GF-D8 (cell line): ENCODE measurements at regions not wholly inside any gene's neighbourhood (a gene's known extent, or its start where the extent isn't known, plus 50 kb on each side); places are given as distances from the start of the nearest gene placed in this dataset.

ENCODE experiments used
- DNase-seq: peaks from one replicate; lab custom pipeline; 2025; lab: John Stamatoyannopoulos, UW

DNA sequence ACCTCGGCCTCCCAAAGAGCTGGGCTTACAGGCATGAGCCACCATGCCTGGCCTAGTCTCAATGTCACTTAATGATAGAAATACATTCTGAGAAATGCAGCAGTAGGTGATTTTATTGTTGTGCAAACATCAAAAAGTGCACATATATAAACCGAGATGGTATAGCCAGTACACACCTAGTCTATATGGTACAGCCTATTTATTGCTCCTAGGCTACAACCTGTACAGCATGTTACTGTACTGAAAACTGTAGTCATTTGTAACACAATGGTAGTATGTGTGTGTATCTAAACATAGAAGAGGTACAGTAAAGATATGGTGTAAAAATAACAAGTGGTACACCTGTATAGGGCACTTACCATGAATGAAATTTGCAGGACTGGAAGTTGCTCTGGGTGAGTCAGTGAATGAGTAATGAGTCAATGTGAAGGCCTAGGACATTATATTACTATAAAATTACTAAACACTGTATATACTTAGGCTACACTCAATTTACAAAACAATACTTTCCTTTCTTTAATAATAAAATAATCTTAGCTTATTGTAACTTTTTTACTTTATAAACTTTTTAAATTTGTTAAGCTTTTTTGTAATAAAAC is 166.7 kb upstream of the SYT1 start:
- DNase-seq, result no peak

DNA sequence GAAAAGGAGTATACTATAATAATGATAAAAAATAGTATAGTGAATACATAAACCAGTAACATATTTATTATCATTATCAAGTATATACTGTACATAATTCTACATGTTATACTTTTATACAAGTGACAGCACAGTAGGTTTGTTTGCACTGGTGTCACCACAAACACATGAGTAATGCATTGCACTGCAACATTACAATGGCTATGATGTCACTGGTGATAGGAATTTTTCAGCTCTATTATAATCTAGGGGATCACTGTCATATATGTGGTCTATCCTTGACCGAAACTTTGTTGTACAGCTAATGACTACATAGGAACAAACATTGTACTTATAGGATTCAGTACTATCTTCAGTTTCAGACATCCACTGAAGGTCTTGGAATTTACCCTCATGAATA is 165.8 kb upstream of the SYT1 start:
- DNase-seq, result no peak

DNA sequence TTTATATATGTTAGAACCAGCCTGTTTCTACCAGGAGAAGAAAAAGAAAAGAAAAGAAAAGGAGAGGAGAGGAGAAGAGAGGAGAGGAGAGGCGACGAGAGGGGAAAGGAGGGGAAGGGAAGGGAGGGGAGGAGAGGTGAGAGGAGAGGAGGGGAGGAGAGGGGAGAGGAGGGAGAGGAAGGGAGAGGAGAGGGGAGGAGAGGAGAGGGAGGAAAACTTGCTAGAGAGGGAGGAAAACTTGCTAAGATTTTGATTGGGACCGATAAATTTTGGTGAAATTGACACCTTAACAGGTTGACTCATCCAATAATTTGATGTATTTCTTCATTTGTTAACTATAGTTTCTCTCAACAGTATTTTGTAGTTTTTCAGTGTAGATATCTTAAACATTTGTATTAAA is 164.0 kb upstream of the SYT1 start:
- DNase-seq, result no peak

DNA sequence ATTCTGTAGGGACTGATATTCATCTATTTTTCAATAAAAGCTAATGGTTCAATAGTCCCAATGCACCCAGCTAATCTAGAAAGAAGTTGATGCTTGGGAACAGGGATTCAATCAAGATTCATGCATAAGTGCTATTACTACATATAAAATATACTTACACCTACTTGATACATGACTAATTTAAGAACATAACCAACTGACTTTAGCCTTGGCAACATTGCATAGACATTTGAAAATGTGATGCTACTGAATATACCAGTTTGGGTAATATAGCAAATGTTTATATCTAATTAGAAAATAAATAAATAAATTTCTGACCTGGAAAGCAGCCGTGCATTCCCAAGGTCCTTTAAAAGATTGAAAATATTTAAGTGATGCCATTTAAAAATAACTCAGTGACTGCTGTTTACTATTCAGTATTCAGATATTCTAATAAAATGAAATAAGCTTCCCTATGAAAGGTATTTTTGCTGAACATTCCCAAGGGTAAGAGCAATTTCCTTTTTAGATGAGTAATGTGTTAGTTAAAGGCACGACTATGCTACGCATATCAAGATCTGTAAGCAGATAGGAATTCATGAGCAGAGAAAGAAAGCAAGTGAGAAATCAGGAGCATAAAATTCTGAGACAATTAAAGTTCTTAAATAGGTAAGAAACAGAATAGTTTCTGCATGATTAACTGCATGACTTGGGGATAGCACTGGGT is 160.6 kb upstream of the SYT1 start:
- no peak for DNase-seq

DNA sequence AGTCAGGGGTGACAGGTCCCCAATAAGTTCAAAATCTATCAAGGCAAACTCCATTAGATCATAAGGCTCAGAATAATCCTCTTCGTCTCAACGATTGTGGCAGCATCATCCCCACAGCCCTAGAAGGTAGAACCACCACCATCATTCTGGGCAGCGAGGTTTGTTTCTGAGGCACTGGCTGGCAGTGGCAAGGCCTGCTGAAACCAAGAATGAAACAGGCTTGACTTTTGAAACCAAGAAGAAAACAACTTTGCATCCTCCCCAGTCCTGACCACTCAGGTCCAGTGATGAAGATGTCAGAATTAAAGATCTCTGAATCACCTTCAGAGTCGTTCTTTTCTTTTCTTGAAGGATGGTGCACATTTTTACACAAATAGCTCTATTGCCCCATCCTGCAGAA is 152.6 kb upstream of the SYT1 start:
- no peak for DNase-seq

DNA sequence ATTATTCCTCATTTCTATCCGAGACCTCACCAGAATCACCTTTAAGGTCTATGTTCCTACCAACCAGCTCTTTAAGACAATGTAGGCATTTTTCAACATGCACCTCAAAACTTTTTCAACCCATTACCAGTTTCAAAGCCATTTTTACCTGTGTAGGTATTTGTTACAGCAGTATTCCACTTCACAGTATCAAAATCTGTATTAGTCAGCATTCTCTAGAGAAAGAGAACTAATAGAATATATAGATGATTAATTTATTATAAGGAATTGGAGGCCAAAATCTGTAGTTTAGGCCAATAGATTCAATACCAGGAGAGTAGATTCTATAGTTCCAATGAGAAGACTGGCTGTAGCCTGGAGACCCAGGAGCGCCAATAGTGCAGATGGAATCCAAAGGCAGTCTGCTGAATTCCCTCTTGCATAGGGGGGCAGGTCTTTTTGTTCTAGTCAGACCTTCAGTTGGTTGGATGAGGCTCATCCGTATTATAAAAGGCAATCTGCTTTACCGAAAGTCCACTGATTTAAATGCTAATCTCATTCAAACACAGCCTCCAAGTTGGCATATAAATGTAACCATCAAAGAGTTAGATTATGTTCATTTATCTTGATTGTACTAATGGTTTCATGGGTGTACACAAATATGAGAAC is 151.6 kb upstream of the SYT1 start:
- no peak for DNase-seq

DNA sequence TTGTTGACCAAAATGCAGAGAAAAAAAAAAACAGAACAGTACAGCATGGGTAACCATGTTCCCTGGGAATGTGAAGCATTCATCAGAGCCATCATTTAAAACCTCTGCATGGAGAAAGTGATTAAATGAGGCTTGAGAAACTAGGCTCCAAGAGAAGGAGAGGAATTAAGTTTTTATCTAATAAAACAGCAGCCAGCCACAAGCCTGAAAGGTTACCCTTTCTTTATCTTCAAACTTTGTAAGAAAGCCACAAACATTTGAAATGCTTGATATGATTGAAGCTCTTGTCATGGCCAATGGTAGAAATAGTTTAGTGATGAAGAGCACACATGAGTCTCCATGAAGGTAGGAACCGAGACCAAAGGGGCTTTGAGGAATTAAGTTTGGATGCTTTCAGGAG is 144.9 kb upstream of the SYT1 start:
- no peak for DNase-seq

DNA sequence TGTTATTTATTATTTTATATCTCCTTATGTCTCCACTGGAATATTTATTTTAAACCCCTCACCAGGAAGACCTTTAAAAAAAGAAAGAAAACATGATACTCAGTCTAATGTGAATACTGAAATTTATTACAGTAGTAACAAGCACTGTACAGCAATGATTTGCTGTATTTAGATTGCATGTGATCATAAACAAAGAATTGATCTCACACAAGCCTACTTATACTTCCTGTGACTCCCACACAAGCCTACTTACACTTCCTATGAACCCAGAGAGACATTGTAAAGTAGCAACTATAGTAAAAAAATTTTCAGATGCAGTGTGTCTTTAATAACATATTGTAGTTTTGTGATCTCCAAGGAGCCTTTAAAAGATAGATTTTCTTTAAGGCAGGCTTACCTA is 142.7 kb upstream of the SYT1 start:
- DNase-seq, result no peak

DNA sequence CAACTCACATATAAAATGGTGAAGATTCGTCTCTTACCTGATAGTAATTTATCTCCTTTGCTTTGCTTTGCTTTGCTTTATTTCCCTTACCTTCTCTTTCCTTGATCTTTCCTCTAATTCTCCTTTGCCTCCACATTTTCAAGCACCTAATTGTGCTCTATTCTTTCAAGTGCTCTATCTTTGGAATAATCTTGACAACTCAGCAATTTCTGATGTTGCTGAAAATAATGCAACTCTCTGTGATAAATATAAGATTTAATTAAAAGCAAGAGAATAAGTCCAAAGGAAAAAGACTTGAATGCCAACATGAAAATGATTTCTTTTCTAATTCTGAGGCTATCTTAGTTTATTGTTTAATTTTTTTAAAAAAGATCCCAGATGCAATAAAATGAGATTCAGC is 139.5 kb upstream of the SYT1 start:
- no peak for DNase-seq

DNA sequence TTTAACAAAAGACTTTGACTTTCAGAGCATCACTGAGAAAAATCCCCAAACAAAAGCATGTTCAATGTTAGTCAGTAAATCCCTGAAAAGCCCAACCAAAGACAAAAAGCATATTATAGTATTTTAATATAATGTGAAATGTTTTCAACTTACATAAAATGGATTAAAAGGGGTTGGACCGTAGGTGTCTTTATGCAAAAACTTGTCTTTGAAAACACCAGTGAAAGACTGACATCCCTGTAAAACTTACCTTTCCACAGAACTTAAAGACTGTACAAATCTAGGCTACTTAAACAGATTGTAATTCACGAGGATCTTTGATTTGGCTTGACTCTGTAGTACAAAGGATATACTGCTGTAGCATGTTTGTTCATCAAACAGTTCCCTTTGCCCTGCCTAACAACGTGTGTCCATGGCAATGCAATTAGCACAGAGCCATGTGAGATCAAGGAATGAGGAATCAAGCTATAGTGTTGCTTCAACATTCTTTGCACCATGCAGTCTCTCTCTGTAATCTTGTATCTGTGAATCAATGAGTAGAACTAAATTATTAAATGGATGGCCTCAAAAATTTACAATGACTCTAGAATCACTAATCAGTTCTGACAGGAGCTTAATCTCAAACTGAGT is 138.5 kb upstream of the SYT1 start:
- DNase-seq, result no peak

DNA sequence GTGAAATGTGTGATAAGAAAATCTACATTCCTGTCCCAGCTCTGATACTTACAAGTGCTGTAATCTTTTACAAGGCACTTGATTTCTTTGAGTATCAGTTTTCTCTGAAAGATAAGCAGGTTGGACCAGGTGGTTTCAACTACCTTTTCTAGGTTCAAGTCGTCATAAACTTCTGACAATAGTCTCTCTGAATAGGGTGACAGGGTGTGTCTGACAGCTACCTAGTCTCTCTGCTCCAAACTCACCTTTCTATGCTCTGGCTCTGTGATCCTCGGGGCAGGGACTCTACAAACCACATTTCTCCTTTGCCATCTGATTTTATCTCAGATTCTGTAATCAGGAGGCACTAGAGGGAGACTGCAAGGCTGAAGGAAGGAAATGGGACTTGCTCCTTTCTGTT is 137.7 kb upstream of the SYT1 start:
- DNase-seq, result no peak

DNA sequence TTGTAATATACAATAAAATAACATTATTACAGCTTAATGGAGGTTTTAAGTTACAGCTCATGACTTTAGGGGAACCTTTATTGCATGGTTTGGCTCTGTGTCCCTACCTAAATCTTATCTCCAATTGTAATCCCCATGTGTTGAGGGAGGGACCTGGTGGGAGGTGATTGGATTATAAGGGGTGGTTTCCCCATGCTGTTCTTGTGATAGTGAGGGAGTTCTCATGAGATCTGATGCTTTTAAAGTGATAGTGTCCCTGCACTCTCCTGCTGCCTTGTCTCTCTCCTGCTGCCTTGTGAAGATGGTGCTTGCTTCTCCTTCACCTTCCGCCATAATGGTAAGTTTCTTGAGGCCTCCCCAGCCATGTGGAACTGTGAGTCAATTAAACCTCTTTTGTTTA is 132.1 kb upstream of the SYT1 start:
- no peak for DNase-seq

DNA sequence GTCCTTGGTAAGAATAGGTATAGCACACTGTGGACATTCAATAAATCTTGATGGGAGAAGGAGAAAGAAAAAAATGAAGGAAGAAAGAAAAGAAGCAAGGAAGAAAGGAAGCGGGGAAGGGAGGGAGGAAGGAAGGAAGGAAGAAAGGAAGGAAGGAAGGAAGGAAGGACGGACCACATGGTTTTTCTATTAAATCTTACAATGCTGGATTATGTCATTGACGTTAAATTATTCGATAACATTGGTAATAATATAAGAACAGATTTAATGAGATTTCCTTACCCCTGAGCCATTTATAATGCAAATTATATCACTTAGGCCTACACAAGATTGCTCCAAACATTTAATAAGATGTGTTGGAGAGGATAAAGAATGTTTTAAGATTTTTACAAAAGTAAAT is 124.9 kb upstream of the SYT1 start:
- no peak for DNase-seq

DNA sequence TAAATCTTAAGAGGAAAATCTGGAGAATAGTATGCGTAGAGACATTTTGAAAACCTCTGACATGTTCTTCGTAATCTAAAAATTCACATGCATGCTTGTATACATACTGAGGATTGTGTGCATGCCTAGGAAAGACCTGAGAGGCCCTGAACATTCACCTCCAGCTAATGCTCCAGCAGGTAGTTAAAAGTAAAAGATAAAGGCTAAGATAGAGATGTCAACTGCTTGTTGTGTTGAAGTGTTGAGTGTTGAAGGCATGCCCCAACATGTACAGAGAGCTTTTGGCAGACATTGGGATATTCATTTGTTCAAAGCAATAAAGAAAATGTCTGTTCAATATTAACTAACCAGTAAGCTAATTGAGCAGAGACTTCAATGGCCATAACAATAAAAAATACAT is 118.6 kb upstream of the SYT1 start:
- DNase-seq, result no peak

DNA sequence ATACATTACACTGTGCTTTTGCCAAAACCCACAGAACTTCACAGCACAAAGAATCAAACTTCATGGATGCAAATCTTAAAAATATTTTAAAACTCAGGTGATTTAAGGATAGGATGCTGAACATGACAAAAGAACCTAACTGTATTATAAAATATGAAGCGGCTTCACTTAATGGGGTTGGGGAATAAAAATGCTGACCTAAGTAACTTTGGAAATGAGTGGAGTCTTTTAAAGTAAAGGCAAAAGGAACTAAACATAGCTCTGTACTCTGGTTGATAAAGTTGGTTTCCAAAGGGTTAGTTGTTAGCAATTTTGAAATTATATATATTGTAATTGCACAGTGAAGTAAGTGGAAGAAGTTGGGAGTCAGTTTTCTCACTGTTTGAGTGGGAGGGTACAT is 111.5 kb upstream of the SYT1 start:
- DNase-seq, result no peak

DNA sequence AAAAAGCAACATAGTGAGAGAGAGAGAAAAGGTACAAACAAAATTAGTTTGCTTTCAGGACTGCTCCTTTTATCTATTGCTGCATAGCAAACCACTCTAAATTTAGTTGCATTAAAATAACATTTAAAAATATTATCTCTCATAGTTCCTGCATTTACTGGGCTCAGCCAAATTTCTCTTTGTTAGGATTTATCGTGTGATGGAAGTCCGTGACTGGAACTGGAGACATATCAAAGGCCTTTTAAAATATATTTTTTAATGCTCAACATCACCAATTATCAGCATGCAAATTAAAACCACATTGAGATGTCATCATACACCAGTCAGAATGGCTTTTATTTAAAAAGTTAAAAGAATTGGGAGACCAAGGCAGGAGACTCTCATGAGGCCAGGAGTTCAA is 107.6 kb upstream of the SYT1 start:
- DNase-seq, result no peak

DNA sequence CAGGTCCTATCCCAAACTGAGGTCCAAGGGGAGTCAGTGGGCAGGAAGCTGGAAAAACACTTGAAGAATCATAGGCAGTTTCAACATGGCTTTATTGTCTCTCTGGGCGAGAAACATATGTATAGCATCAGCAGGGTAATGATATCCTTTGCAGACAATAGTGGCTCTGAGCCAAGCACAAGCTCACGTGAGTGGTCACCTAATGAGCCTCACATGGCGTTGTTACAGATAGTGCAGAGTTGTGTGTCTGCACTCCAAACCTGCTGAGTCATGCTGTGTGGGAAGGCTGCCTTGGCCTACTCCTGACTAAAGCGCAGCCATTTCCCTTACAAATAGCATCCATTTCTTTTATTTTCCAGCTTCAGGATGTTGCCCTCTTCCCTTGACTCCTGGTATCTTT is 105.2 kb upstream of the SYT1 start:
- DNase-seq, result no peak

DNA sequence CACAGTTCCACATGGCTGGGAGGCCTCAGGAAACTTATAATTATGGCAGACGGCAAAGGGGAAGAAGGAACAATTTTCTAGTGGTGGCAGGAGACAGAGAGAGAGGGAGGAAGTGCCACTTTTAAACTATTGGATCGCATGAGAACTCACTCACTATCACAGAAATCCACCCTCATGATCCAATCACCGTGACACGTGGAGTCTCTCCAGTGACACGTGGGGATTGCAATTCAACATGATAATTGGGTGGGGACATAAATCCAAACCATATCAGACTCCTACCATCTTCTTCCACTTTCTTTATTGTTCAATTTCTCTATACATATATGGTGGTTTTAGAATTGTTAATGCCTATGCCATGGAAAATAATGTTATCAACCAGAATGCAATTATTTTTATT is 103.7 kb upstream of the SYT1 start:
- DNase-seq, result no peak

DNA sequence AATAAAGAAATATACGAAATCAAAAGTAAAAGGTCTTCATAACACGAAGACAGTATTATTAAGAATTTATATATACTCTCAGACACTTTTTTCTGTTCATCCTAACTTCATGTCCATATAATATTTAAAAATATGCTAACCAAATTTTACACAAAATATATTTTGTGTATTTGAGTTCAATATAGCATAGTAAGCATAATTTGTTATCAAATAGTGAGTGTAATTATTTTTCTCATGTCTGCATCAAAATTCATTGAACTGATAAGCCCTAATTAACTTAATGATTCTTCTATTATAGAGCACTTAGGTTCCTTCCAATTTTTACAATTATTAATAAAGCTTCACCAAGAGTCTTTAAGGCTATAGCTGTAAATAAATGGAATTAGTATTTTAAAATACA is 99.7 kb upstream of the SYT1 start:
- DNase-seq, result no peak

DNA sequence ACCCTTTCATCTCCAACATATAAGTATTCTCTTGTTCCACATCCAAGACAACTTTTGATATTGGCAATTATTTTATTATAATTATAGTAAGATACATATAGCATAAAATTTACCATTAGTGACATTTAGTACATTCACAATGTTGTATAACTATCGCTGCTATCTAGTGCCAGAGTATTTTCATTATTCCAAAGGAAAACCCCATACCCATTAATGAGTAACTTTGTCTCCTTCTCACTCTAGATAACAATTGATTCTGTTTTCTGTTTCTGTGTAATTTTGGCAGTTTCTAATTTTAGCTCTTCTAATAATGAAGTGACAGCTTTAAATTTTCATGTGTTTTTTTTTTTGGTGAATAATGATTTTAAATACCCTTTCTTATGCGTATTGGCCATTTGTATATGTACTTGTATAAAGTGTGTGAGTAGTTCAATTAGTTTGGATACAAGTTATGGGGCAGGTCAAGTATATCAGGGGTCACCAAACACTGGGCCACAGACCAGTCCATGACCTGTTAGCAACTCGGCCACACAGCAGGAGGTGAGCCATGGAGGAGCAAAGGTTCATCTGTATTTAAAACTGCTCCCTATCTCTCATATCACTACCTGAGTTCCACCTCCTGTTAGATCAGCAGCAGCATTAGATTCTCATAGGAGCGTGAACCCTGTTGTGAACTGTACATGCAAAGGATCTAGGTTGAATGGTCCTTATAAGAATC is 97.2 kb upstream of the SYT1 start:
- no peak for DNase-seq

DNA sequence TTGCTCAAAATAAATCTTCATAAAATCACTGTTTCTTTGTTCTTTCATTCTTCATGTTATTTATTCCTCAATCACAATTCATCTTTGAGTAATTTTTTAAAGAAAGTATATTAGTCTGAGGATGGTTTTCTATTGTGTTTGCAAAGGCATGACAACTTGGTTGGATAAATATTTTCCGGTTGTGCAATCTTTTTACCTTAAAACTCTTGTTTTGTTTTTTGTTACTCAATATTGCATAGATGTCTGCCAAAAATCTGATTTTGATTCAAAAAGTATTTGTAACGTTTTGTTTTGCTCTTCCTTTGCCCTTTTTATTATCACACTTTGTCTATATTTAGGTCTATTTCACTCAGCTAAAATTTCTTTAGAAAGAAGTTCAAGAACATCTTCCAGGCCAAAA is 86.2 kb upstream of the SYT1 start:
- no peak for DNase-seq

DNA sequence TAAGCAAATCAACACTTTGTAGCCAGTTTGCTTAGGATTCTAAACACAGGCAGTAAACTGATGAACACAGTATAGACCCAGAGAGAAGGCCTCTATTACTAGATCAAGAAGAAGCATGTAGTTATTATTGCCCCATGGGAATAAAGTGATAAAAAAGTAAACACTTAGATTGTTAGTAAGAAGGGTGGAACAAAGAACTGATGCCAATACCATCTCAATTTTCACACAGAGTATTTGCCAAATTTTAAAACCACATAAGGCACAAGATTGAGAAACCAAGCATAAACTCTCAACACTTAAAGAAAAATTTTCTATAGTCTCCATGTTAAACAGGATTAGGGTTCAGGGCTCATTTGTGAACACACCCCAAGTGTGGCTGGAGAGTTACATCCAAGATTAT is 77.0 kb upstream of the SYT1 start:
- DNase-seq, result no peak

DNA sequence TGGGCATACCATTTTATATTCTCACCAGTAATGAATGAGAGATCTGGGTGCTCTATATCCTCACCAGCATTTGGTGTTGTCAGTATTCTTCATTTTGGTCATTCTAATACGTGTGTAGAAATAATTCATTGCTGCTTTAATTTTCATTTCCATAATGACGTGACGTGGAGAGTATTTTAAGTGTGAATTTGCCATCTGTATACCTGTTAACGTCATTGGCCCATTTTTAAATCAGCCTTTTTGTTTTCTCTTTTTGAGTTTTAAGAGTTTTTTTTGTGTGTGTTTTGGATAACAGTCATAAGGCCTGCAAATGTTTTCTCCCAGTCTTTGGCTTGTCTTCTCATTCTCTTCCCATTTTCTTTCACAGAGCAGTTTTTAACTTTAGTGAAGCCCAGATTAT is 74.4 kb upstream of the SYT1 start:
- DNase-seq, result no peak
